Kidney capillary endothelial cell (primary cell): ENCODE measurements at regions not wholly inside any gene's neighbourhood (a gene's known extent, or its start where the extent isn't known, plus 50 kb on each side); places are given as distances from the start of the nearest gene placed in this dataset.
A peak's percentile ranks its signal among the peaks of the same experiment; 100 is the strongest.
"Not testable (repeated sequence)": the region's sequence is repeated elsewhere in the genome, so short reads cannot be mapped to it uniquely, and the experiment has no call there.

Experiments
- DNase-seq: peaks from one replicate; pipeline ENCODE4 v3.0.0-alpha.2; 2018; ENCODE audit warnings: low spot score

DNA sequence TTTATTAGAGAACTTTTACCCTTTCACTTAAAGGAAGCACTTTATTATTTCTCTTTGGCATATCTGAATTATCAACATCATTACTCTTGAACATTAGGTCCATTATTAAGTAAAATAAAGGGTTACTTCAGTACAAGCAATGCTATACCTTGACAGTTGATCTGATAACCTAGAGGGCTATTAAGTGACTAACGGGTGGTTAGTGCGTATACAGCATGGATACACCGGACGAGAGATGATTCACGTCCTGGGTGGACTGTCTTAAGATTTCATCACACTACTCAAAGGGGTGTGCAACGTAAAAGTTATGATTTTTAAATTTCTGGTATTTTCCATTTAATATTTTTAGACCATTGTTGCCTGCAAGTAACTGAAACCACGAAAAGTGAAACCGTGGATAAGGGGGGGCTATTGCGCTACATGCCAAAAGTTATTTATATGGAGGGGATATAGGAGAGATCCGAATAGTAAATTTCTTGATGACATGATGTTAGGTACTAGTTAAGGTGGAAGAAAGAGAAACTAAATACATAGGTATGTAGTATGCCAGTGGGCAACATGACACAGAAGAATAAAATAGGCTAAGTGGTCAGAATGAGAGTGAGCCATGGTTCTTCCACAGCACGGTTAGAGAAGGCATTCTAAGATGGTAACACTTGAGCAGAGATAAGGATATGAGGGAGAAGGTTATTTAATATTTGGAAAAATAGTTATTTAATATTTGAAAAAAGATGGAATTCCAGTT, 230.8 kb upstream of the ANKRD50 start:
- no peak for DNase-seq

DNA sequence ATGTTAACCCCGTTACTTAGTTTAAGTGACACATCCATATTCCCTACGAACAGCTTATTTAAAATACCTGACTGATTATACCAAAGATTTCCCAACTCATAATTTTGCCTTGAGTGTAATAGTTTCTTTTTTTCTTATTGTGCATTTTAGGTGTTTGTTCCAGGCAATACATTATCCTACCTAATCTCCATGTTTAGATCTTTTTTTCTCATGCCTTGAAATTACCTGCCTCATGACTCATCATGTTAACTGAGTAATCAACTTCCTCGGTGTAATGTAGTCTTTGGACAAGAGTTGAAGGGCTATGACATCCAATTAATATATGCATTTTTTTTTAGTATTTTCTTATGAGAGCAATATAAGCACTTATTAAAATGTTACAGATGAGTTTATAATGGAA, 228.7 kb upstream of the ANKRD50 start:
- DNase-seq: peak; percentile 56

DNA sequence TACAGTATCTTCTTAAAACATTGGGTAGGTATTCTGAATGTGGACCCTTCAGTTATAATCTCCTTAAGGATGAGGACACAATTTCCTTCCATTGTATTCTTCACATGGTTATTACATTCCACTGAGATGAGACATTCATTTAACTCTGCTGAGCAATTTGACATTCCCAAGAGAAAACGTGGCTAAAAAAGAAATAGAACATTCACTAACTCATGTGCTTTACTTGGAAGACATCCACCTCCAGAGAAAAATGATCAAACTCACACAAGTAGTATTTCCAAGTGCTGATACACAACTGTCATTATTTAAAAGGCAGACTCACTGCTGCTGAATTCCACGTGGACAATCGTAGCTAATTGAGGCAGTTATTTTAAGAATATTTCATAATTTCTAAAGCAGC, 227.9 kb upstream of the ANKRD50 start:
- peak; percentile 99 for DNase-seq

DNA sequence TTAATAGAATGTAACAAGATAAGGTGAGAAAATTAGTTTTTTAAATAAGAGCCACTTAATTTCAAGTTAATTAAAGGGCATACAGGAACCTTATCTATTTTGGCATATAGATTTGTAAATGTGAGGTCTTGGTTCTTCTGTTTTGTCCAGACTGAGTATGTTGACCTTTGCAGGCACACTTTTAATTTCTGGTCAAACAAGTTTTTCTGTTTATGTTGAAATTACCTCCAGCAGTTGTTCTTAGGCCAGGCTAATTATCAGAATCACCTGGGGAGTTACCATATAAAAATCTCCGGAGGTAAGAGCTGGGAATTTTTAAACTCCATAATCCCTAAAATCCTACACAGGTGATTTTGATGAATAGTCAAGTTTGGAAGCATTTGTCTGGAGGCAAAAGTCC, 227.4 kb upstream of the ANKRD50 start:
- no peak for DNase-seq

DNA sequence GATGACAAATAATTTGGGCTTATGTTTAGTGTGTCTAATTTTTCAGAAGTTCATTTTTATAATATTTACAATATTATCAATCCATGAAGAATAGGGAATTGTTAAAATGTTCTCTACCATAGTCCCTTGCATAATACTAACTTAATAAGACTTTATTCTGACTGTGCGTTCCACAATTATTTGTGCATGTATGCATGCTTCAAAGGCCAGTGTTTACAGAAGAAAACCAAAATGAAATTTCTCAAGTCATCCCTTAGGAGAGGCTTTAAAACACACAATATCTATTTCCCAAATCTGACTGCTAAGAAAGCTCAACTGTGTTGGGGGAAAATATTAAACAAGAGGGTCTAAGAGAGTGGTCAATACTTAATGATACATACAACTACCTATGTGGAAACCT, 226.3 kb upstream of the ANKRD50 start:
- DNase-seq: no peak

DNA sequence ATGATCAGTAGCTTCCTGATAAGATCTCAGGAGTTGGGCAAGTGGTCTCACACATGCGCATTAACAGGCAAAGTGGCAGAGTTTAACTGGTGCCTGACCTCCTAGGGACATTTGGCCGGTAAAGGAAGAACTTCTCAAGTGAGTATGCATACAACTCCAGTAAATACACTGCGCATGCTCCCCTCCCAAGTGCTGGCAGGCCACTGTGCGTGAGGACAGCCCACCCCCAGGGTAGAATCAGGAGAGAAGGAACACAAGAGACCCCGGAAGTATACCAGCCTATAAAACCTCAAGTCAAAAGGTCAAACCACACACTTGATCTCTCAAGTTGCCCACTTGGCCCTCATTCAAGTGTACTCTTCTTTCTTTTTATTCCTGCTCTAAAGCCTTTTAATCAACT, 225.5 kb upstream of the ANKRD50 start:
- DNase-seq: no peak

DNA sequence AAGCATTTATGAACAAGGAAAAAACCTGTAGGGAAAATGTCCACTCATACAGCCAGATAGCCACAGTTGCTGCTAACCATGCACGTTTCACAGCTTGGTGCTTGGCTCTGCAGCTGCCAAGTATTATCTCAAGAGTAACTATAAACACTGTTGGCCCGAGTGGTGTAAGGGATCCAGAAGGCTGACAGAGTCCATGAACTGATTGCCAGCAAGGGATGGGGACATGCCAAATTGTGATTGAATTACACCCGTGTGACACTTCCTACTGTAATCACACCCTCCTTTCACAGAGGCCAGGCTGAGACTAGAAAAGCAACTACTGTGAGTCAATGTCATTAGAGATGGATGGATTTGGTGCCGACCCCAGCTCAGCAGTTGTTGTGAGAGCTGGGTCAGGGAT, 223.9 kb upstream of the ANKRD50 start:
- DNase-seq: no peak

DNA sequence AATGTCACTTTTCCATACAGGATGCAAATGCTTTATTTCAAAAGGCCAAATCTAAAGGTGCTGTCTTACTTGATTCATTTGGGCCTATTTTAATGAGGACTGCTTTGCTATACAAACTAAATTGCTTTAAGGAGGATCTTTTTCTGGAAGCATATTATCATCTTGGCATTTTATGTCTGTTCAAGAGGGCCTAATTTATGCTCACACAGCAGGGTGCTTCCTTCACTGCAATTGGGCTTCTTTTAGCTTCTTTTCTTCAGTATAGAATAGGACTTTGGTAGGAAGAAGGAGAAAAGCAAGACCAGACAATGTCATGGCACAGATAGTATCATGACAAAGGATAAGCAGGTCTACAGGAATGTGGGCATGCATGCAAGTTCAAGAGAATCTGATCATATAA, 222.4 kb upstream of the ANKRD50 start:
- no peak for DNase-seq

DNA sequence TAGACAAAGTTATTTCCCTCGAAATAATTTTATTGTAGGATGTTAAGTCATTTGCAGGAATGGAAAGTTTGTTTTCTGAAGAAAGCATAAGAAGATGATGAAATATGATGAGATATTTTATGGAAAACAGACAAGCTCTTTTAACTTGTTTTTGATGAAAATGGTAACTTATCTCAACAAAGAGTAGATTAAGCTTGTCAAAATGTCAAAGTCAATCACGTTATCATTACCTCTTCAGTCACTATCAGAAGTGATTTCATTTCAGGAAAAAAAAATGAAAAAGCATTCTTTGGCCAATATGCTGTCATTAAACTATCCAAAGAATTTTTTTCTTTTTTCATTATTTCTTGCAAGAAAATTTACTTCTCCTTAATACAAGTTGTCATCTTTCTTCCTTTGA, 221.0 kb upstream of the ANKRD50 start:
- DNase-seq: no peak

DNA sequence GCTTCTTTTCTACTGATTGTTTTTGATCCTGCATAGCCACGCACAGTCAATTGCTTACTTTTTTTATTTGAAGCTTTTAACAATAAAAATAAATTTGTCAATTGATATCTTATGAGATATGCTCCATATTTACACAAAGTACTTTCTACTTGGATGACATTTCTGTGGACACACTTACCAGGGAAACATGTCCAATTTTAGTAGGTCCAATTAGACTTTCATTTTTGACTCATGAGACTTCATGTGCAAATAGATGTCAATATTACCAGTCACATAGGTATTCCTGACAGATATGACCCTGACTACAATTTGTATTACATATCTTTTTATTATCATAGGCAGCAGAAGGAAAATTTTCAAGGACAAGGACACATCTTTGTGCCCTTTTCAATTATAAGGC, 219.9 kb upstream of the ANKRD50 start:
- DNase-seq: no peak

DNA sequence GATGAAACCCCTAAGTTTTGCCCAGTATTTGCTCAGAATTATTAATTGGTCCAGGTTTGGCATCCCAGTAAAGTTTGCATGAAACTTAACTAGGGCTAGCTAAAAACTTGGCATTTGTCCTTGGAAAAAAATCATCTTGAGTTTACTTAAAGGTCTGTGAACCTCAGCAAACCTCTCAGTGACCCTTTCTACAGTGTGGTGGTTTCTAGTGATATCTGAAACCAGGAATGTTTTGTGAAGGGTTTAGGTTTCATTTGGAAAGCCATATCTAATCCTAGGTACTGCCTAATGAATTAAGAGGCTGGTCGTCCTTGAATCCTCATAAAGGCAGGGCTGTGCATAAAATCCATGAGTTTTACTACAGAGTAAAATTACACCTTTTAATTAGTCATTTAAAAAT, 218.5 kb upstream of the ANKRD50 start:
- DNase-seq: no peak

DNA sequence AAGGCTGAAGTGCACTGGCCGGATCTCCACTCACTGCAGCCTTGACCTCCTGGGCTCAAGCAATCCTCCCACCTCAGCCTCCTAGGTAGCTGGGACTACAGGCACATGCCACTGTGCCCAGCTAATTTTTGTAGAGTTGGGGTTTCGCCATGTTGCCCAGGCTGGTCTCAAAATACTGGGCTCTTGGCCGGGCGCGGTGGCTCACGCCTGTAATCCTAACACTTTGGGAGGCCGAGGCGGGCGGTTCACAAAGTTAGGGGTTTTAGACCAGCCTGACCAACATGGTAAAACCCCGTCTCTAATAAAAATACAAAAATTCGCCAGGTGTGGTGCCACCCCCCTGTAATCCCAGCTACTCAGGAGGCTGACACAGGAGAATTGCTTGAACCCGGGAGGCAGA, 210.2 kb upstream of the ANKRD50 start:
- not testable (repeated sequence) for DNase-seq

DNA sequence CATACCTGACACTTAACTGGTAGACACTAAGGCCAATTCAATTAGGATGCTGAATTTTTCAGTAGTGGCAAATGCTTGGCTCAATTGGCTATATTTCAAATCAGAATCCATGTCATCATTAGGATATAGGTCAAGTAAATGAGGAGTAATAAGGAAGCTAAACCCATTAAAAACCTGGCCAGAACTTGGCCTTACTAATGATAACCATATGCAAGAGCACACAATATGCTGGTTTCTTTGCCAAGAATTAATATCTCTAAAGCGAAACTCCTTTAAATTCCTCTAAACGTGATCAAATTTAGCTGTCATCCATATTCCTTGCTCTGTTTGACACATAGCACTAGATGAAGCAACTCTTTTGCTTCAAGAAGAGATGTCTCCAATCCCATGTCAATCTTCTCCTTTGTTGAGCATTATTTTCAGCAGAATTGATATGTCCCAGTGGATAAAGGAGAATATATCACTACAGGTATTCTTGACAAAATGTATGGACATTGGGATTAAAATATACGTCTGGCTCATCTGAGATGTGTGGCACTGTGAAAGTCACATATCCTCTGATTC, 206.1 kb upstream of the ANKRD50 start:
- DNase-seq: no peak

DNA sequence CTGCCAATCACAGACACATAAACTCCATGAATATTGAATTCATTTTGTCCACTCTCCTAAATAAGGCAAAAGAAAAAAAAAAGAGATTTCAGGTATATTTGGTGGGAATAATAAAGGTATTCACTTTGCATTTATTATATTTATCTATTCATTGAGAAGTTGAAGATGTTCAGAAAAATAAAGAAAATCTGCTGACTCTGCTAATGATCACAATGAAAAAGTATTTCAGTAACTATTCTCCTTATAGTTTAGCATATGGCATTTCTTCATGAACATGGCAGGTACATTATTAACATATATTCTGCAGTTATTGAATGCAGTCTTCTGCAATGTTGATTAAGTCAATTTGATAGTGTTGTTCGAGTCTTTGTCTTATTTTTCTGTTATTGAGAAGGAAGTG, 202.5 kb upstream of the ANKRD50 start:
- no peak for DNase-seq

DNA sequence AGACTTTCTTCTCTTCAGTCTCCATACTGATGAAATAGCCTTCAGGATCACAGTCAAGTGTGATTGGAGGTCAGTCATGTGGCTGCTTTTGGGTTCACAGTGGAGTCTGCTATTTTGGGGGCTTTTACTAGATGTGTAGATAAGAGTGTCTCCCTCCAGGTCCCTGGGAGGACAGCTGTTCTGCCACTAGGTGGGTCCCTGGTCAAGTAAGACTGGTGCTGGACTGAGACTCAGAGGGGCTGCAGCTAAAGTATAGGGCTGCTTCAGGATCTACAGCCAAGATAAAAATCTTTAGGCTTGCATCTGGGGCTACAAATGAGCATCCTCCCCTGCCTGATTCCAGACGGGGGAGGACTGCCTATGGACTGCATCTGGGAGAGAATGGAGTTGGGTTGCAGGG, 200.7 kb upstream of the ANKRD50 start:
- no peak for DNase-seq

DNA sequence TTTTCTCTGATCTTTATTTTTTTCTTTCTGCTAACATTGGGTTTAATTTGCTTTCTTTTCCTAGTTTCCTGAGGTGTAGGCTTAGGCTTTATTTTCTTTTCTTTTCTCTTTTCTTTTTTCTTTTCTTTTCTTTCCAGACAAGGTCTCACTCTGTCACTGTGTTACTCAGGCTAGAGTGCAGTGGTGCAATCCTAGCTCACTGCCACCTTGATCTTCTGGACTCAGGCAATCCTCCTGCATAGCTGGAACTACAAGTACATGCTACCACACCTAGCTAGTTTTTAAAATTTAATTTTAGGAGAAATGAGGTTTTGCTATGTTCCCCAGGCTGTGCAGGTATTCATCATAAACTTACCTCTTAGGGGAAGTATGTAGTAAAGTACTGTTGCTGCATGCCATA, 197.8 kb upstream of the ANKRD50 start:
- DNase-seq: no peak

DNA sequence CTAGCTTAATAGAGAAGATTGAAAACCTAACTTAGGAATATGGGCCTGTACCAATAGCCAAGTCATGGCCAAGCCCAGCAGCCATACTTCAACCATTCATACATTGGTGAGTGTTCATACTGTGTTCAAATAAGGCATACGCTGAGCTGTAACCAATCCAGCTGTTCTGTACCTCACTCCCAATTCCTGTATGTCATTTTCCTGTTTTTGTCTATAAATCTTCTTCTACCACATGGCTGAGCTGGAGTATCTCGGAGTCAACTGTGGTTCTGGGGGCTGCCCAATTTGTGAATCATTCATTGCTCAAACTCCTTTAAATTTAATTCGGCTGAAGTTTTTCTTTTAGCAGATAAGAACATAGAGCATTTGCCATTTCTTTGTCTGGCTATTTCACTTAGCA, 195.3 kb upstream of the ANKRD50 start:
- no peak for DNase-seq

DNA sequence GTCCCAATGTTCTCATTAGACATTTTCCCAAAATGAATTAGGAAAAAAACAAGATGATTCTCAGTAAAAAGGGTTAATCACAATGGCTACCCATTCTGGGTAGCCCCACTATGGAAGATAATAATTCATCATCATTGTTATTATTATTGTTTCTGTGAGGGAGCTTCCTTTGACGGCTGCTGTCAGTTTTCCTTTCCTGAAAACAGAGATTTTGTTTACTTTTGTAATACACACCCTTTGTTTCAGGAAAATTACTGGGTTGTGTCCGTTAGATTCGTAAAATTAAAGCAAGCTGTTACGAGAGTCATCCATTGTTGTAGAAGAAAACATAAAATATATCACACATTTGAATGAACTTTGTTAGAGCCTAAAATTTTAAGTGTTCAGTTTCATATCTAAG, 192.9 kb upstream of the ANKRD50 start:
- no peak for DNase-seq

DNA sequence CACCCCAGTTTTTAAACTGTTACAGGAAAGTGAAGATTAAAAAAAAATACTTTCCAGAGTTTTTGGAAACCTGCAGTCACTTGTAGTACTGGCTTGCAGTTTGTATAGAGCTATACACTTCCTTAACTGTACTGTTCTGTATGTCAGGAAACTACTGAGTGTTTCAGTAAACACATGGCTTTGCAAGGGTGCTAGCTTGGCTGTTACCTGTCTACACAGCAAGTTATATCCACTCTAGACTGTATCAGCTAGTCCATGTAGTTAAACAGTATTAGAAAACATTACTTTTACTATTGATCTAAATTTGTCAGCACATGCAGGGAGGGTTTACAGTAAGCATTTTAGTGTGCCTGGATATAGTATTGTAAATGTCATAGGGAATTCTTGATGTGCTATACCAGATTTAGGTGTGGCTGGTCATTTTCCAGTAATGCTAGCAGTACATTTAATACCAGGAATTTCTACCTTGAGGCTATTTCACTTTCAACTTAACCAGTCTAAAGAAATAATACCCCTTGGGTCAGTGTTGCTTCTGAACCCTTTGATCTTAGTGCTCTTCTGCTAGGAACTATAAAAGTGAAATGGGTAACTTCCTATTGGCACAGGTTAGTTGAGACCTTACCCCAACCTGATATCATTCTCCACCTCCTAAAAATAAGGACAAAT, 192.3 kb upstream of the ANKRD50 start:
- no peak for DNase-seq

DNA sequence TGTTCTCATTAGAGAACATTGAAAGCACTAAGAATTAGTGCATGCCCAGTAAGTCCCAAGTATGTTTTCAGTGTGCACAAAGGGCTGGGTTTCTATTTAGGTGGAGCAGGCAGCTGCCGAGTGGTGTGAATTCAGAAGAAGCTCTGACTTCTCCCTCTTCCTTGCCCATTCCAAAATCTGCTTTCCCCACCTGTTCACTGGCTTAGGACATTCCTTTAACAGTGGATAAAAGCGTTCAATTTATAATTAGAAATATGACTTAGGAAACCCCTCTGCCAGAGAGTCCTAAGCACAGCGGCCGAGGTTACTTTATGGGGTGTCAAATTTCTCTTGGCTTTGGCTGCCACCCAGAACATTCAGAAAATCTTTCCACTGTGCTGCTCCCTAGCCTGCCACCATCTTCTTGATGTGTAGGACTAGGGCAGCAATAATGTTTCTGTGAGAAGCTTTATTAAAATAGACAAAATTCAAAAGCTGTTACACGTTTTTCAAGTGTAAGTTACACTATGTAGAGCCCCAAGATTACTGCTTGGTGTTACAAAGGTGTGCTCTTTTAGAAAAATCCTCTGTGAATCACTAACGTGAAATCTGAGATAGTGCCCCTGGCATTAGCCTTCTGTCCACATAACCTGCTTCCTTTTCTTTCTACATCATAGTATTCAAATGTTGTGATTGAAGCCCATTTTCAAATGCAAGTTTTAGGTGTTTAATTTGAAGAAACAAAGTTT, 191.6 kb upstream of the ANKRD50 start:
- no peak for DNase-seq

DNA sequence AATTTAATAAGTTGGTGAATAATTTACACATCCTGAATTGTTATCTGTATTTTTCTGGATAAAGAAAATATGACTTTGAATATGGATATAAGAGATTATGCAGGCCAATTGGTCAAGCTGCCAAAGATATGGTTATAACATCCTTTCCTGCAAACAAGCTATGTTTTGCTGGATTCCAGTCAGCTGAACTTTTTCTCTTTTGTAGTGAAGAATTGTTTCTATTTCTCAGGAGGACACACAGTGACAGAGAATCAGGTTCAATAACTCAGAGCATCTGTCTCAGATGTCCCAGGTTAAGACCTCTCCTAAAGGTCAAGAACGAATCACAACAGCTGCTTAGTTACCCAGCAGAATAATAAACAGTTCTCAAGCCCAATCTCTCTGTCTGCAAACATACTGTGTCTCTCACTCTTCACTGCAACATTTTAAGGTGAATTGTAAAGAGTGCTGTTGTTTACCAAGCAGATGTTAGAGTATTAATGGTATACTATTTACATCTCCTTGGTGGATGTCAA, 189.5 kb upstream of the ANKRD50 start:
- no peak for DNase-seq

DNA sequence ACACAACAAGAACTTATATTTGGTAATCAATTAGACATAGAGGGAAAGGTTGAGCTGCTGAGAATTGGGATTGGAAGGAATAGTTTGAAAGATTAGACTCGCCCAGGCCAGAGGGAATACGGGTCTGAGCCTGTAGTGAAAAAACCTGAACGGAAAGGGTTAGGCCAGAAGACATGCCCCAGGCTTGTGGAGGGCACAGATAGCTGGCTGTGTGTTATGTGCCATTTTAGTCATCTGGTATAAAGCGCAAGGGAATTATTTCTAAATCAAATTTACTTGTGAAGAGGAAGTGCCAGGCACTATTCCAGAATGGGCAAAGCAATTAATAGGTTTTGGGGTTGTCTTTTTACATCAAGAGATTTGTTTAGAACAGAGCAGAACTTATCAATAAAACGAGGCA, 187.5 kb upstream of the ANKRD50 start:
- no peak for DNase-seq

DNA sequence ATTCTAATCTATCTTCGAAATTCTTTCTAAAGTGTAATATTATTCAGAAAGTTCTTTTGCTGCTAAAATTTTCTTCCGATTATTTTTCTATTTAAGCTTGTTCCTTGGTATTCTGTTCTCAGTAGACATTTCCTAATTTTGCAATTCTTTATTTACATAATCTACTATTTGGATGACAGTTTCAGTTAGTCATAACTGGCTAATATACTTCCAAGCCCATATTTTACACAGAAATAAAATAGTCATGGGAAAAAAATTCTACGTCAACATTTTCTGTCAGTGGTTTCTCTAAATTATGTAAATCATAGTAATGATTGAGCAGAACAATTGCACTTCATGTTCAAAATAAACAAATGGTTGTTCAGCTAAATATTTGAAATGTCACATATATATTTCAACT, 178.0 kb upstream of the ANKRD50 start:
- DNase-seq: no peak
